GM21717 (cell line): ENCODE measurements at regions not wholly inside any gene's neighbourhood (a gene's known extent, or its start where the extent isn't known, plus 50 kb on each side); places are given as distances from the start of the nearest gene placed in this dataset.

Experiments used
- ATAC-seq: cut with Tn5 transposase; IDR thresholded peaks from one replicate; pipeline ENCODE4 v1.9.1; 2021; ENCODE audit warnings: mild to moderate bottlenecking, moderate library complexity; ENCODE audit not compliant: unreplicated experiment

- no peak for ATAC-seq
These were observed 1781.1 kb upstream of the SEL1L start for GRCh38 chr14:83314764-83315163.

DNA sequence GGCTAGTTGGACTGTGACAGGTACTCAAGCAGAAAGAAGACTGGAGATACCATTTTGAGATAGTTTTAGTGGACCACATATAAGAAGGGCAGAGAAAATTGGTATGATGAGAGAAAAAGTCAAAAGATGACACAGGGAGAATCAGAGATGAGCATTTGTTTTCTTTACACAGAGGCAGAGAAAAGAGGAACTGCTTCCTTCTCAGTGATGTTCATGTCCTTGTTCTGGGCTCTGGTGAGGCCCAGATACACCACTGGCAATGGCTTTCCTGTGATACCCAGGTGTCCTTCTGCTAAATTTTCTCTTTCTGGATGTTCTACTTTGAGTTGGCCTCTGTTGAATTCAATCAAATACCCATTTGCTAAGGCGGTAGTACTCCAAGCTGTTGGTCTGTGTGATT, 1782.7 kb upstream of the SEL1L start:
- no peak for ATAC-seq

DNA sequence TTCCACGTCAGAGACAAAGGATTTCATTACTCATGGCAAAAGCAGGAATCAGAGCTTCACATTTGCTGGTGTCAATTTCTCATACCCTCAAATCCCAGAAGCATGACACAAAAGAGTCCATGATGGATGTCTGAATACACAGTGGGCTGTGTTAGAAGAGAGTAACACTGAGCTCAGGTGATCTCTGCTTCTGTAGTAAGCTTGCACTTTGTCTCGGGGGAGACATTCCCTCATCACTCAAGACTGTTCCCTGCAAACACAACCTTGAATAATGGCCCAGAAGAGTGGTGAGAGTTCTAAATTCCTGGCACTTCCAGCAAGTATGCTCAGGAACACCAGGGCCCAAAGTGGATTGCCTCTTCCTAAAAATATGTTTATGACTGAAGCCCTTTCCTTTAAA, 1787.2 kb upstream of the SEL1L start:
- no peak for ATAC-seq

- ATAC-seq, result no peak
These were observed 1797.9 kb upstream of the SEL1L start for GRCh38 chr14:83331513-83331912.

DNA sequence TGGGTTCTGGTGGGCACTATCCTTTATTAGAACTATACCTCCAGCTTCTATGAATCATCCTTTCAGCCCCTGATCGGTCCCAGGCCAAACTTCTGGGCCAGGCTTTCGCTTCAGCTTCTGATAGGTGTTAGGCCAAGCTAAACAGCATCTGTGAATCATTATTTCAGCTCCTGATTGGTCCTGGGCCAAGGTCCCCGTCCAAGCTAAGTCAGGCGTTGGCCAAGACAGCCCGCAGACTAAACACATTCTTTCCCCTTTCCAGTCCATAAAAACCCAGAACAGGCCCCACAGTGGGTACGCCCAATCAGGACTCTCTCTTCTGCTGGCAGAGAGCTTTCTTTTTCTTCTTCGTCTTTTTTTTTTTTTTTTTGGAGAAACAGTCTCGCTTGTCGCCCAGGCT, 1808.9 kb upstream of the SEL1L start:
- ATAC-seq, result no peak

GRCh38 chr14:83347874-83348273, 1814.2 kb upstream of the SEL1L start:
- no peak for ATAC-seq

- no peak for ATAC-seq
These were observed 1822.0 kb upstream of the SEL1L start for GRCh38 chr14:83355609-83356008.

DNA sequence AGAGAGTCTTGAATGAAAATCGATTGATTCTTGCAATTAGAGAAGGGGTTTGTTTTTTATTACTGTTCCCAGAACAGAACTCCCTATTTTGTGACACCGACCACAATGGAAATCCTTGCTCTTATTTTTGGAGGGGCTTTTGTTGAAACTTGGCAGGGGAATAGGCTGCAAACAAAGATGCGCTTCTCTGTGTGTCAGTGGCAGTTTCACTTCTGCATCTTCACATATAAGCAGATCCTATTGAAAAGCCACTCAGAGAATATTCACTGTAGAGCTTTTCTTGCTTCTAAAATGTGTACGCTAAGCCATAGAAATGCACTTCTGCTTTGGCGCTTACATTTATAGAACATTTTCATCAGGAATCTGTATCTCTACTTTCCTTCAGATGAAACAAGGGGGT, 1822.4 kb upstream of the SEL1L start:
- ATAC-seq, result no peak

- no peak for ATAC-seq
These were observed 1838.6 kb upstream of the SEL1L start for GRCh38 chr14:83372271-83372670.

DNA sequence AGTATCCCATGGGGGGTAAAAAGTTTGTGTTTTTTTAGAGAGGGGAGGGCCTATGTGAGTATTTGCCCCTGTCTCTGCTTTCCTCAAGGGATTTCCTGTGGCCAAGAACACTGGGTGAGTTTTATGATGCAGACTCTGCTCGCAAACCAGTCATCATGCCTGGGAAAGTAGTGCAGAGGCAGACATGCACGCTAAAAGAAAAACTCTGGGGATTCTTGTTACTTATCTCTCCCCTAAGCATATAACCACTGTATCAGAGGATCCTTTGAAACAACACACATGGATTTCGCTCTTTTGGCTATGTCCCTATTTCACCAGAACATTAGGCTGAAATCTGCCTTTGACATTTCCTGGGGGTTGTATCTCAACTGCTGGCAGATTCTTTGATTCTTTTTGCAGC, 1845.8 kb upstream of the SEL1L start:
- no peak for ATAC-seq

DNA sequence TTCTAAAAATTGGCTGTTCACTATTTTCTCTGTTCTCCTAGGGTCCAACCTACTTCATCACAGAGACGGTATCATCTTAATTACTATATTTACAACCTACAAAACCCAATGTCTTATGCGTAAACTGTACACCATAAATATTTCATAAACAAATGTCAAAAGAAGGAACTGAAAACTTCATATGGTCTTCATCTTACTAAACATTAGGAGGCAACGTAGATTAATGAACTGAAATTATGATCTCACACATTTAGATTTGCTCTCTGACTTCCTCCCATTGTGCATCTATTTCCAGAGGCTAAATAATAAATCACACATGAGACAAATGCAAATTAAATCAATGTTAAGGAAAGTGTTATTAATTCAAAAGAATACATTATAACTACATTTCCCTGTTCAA, 1850.6 kb upstream of the SEL1L start:
- no peak for ATAC-seq

- ATAC-seq, result no peak
These were observed 1861.7 kb upstream of the SEL1L start for GRCh38 chr14:83395321-83395720.

- no peak for ATAC-seq
These were observed 1882.8 kb upstream of the SEL1L start for GRCh38 chr14:83416476-83416875.

- ATAC-seq, result no peak
These were observed 1885.8 kb upstream of the SEL1L start for GRCh38 chr14:83419420-83419819.

DNA sequence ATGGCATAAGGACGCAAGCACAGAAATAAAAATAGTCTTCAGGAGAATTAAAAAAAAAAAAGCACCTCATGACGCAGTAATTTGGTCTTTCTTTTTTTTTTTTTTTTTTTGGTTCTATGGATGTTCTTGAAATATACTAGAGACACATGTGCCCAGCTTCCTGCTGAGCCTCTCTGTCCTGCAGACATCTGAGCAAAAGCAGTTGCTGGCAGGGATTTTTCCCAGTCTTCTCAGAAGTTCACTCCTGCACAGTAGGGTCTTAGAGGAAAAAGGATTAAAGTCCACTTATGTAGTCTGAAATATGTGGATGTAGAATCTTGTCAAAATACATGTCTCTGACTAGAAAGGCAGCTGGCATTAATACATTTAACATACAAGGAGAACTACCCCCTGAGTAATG, 1888.1 kb upstream of the SEL1L start:
- ATAC-seq, result no peak

- ATAC-seq, result no peak
These were observed 1891.5 kb upstream of the SEL1L start for GRCh38 chr14:83425138-83425537.

- ATAC-seq, result no peak
These were observed 1892.1 kb upstream of the SEL1L start for GRCh38 chr14:83425706-83426105.

- no peak for ATAC-seq
These were observed 1900.0 kb upstream of the SEL1L start for GRCh38 chr14:83433618-83434017.

- ATAC-seq, result no peak
These were observed 1908.1 kb upstream of the SEL1L start for GRCh38 chr14:83441801-83442200.

GRCh38 chr14:83455561-83455960, 1921.9 kb upstream of the SEL1L start:
- ATAC-seq, result no peak

GRCh38 chr14:83461521-83461920, 1927.9 kb upstream of the SEL1L start:
- ATAC-seq, result no peak

GRCh38 chr14:83462759-83463158, 1929.1 kb upstream of the SEL1L start:
- no peak for ATAC-seq

- no peak for ATAC-seq
These were observed 1929.9 kb upstream of the SEL1L start for GRCh38 chr14:83463500-83464098.

- no peak for ATAC-seq
These were observed 1934.2 kb upstream of the SEL1L start for GRCh38 chr14:83467811-83468210.
